GM23248 (cell line): ENCODE measurements at regions not wholly inside any gene's neighbourhood (a gene's known extent, or its start where the extent isn't known, plus 50 kb on each side); places are given as distances from the start of the nearest gene placed in this dataset.

Experiments used
- DNase-seq: peaks from one replicate; pipeline ENCODE4 v3.0.0-alpha.2; 2015
- H2AFZ ChIP-seq: fragments of 200-600 bp; sonication (generic); 2 replicates; pipeline ENCODE4 v1.6.1; 2016; ENCODE audit warnings: antibody characterized with exemption
- H3F3A ChIP-seq: fragments of 200-600 bp; sonication (generic); 2 replicates; pipeline ENCODE4 v1.6.1; 2016; ENCODE audit warnings: mild to moderate bottlenecking, antibody characterized with exemption, mixed run types; ENCODE audit not compliant: insufficient read depth
- H3K27ac ChIP-seq: fragments of 200-600 bp; sonication (generic); 2 replicates; pipeline ENCODE4 v1.5.1; 2016; ENCODE audit warnings: mild to moderate bottlenecking
- H3K27me3 ChIP-seq: fragments of 200-600 bp; sonication (generic); replicated peaks from 2 replicates; pipeline ENCODE4 v1.6.1; 2016; ENCODE audit warnings: mild to moderate bottlenecking; ENCODE audit not compliant: insufficient read depth
- H3K36me3 ChIP-seq: fragments of 200-600 bp; sonication (generic); 2 replicates; pipeline ENCODE4 v1.6.1; 2016; ENCODE audit warnings: low read depth, mild to moderate bottlenecking
- H3K4me1 ChIP-seq: fragments of 200-600 bp; sonication (generic); 2 replicates; pipeline ENCODE4 v1.6.1; 2016; ENCODE audit warnings: mild to moderate bottlenecking; ENCODE audit not compliant: insufficient read depth
- H3K4me2 ChIP-seq: fragments of 200-600 bp; sonication (generic); one replicate; pipeline ENCODE4 v1.6.1; 2016; ENCODE audit warnings: mild to moderate bottlenecking; ENCODE audit not compliant: unreplicated experiment
- H3K4me3 ChIP-seq: fragments of 200-600 bp; sonication (generic); 2 replicates; pipeline ENCODE4 v1.5.1; 2016; ENCODE audit warnings: mild to moderate bottlenecking
- H3K79me2 ChIP-seq: fragments of 200-600 bp; sonication (generic); 2 replicates; pipeline ENCODE4 v1.6.1; 2016; ENCODE audit warnings: mild to moderate bottlenecking; ENCODE audit not compliant: insufficient read depth
- H3K9ac ChIP-seq: fragments of 200-600 bp; sonication (generic); 2 replicates; pipeline ENCODE4 v1.6.1; 2016; ENCODE audit warnings: mild to moderate bottlenecking
- H3K9me2 ChIP-seq: fragments of 200-600 bp; sonication (generic); 2 replicates; pipeline ENCODE4 v1.6.1; 2016; ENCODE audit warnings: mixed run types, mild to moderate bottlenecking, moderate library complexity; ENCODE audit not compliant: insufficient read depth
- H3K9me3 ChIP-seq: fragments of 200-600 bp; sonication (generic); one replicate; pipeline ENCODE4 v1.6.1; 2017; ENCODE audit warnings: low read depth
- H4K20me1 ChIP-seq: fragments of 200-600 bp; sonication (generic); 2 replicates; pipeline ENCODE4 v1.6.0; 2016; ENCODE audit not compliant: insufficient read depth
- EZH2 ChIP-seq: fragments of 200-600 bp; sonication (generic); IDR thresholded peaks from 2 replicates; pipeline ENCODE4 v1.6.1; 2018; ENCODE audit warnings: antibody characterized with exemption, mild to moderate bottlenecking; ENCODE audit not compliant: insufficient read depth, poor library complexity, severe bottlenecking
- EZH2phosphoT487 ChIP-seq: fragments of 200-600 bp; sonication (generic); IDR thresholded peaks from 2 replicates; pipeline ENCODE4 v1.6.1; 2018; ENCODE audit warnings: antibody characterized with exemption, moderate library complexity, mild to moderate bottlenecking, low read depth; ENCODE audit not compliant: insufficient read depth
- WGBS, 2 experiments: methylation state at CpG; one replicate each; pipeline ENCODE4 v1.1.6; 2015 to 2017; ENCODE audit warnings: low lambda C conversion rate in 2 of 2, low coverage in 1 of 2; ENCODE audit errors: missing lambda C conversion rate in 2 of 2; 5-methylcytosine and 5-hydroxymethylcytosine counted together
- in situ Hi-C: fragments of 300-500 bp; cut with MboI; formaldehyde crosslinking; loops from 2 replicates; pipeline ENCODE4 v1.15.0; 2020

DNA sequence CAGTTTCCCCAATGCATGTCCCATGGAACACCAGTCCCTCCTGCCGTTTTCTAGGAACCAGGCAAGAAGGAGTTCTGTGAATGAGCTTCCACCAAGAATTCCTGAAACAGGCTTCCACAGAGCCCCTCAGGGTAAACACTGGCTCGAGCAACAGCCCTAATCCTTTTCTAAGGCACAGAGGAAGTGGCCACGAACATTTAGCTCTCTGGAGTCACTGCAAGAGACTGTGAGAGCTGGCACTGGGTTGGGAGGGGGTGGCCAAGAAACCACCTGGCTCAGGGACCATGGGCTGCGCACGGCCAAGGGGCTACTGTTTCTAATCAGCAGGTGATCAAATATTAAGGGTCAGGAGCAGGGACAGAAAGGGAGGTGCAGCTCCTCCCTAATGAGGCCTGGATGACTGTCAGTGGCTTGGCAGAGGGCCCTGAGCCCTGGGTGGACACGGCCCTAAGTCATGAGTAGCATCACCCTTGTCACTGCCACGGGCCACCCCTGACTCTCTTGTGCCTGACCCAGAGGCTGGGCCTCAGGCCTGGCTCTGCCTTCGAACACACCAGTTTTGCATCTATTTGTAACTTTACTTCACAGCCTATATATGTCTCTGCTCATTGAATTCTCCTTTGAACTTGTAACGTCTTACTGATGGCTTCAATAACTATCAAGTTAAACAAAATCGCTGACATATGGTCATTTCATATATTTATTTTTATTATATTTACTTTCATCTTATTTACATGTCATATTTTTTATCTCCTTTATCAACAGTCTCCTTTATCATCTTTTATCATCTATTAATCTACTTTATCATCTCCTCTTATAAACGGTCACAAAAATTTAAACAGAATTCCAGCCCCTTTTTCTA is 154.0 kb downstream of the DICER1 start:
- in situ Hi-C loops: no loop called here
- H3K4me1 ChIP-seq: no peaks in the 10 kb centered on the region
- H3K9ac ChIP-seq: no peak overlapping the region
- no peak for DNase-seq
- H2AFZ ChIP-seq: no peak overlapping the region
- no peak overlapping the region for H3K4me3 ChIP-seq
- no peaks in the 10 kb centered on the region for H3K9me2 ChIP-seq
- H3K27ac ChIP-seq: no peak overlapping the region
- no peaks in the 10 kb centered on the region for H4K20me1 ChIP-seq
- H3F3A ChIP-seq: no peaks in the 10 kb centered on the region
- no peak overlapping the region for H3K4me2 ChIP-seq
- WGBS, 2 experiments: 40 to 45% methylated on average over 11 of the region's 11 CpGs
- TF ChIP-seq EZH2 (no peak), EZH2phosphoT487 (no peak)
- H3K27me3 ChIP-seq: peaks cover 2% of the 10 kb centered on the region; the same call in 1 of the 2 replicates
- no peaks in the 10 kb centered on the region for H3K36me3 ChIP-seq
- H3K9me3 ChIP-seq: no peaks in the 10 kb centered on the region
- H3K79me2 ChIP-seq: no peaks in the 10 kb centered on the region

DNA sequence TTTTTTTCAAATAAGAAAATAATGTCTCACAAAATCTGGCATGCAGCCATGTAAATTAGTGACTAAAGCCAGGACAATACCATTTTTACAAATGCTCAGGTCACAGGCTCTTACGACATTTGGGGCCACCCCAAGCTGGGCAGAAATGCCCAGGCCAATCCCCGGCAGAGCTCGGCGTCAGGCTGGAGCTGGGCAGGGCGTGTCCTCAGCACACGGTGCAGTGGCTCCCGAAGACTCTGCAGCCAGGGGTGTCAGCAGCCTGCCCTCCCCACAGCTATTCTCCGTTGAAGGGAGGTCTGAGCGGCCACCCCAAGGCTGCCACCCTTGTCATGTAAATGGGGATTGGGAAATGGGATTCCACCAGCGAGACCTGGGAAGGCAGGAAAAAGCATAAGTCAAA is 158.6 kb downstream of the DICER1 start:
- H3K4me3 ChIP-seq: no peak overlapping the region
- H4K20me1 ChIP-seq: no peaks in the 10 kb centered on the region
- in situ Hi-C loops: no loop called here
- H3K27ac ChIP-seq: no peak overlapping the region
- no peaks in the 10 kb centered on the region for H3K79me2 ChIP-seq
- WGBS, 2 experiments: 18 to 22% methylated on average over 10 of the region's 10 CpGs
- H3K4me1 ChIP-seq: no peaks in the 10 kb centered on the region
- H3K9me2 ChIP-seq: no peaks in the 10 kb centered on the region
- no peak for TF ChIP-seq EZH2phosphoT487
- no peak for TF ChIP-seq EZH2
- H3F3A ChIP-seq: no peaks in the 10 kb centered on the region
- no peaks in the 10 kb centered on the region for H3K27me3 ChIP-seq
- no peaks in the 10 kb centered on the region for H3K36me3 ChIP-seq
- peak; percentile 16 for DNase-seq
- H3K4me2 ChIP-seq: no peak overlapping the region
- no peaks in the 10 kb centered on the region for H3K9me3 ChIP-seq
- no peak overlapping the region for H2AFZ ChIP-seq
- no peak overlapping the region for H3K9ac ChIP-seq

DNA sequence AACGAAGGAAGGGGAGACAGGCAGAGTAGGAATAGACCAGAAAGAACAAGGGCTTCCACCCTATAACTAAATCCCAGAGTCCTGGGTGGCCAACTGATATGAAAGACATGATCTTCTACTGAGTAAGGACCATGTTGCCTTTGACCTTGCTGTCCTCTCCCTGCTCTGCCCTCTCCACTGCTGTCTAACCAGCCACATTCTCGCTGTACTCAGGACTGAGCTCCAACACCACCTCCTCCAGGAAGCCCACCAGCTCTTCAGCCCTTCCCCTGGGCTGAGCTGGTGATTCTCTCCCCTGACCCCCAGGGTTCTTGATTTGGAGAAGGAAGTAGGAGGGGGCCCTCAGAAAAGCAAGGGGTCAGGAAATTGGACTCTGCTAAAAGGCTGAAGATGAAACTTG is 159.2 kb downstream of the DICER1 start:
- no peak overlapping the region for H3K4me2 ChIP-seq
- in situ Hi-C loops: no loop called here
- DNase-seq: no peak
- no peak overlapping the region for H3K27ac ChIP-seq
- no peaks in the 10 kb centered on the region for H4K20me1 ChIP-seq
- no peak overlapping the region for H3K4me3 ChIP-seq
- TF ChIP-seq EZH2 (no peak), EZH2phosphoT487 (no peak)
- H3K4me1 ChIP-seq: no peaks in the 10 kb centered on the region
- H3K9me3 ChIP-seq: no peaks in the 10 kb centered on the region
- no peak overlapping the region for H2AFZ ChIP-seq
- H3K36me3 ChIP-seq: no peaks in the 10 kb centered on the region
- H3K9me2 ChIP-seq: no peaks in the 10 kb centered on the region
- no peaks in the 10 kb centered on the region for H3K27me3 ChIP-seq
- no peak overlapping the region for H3K9ac ChIP-seq
- WGBS, 2 experiments: 42 to 84% methylated on average over 2 of the region's 2 CpGs
- no peaks in the 10 kb centered on the region for H3K79me2 ChIP-seq
- H3F3A ChIP-seq: no peaks in the 10 kb centered on the region

DNA sequence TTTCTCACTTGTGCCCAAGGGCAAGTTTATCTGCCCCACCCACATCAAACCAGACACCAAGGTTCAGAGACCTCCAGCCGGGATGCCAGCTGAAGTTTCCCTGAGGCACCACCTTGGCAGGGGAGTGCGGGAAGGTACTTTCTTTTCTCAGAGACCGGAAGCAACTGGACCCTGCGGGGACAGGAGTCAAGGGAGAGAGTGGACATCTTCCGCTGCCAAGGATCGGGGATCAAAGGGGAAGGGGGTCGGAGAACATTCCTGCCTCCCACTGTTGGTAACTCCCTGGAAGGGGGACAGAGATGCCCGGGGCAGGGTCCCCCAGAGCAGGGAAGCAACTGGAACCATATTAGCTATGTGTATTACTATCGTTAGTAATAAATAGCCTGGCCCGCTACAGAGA is 161.8 kb downstream of the DICER1 start:
- Histone ChIP-seq H3F3A (no peaks in the 10 kb centered on the region), H3K9me3 (no peaks in the 10 kb centered on the region), H3K27ac (no peak overlapping the region), H3K4me1 (no peaks in the 10 kb centered on the region), H3K4me2 (no peak overlapping the region), H4K20me1 (no peaks in the 10 kb centered on the region), H2AFZ (no peak overlapping the region), H3K9me2 (no peaks in the 10 kb centered on the region), H3K9ac (no peak overlapping the region), H3K79me2 (no peaks in the 10 kb centered on the region), H3K36me3 (no peaks in the 10 kb centered on the region), H3K4me3 (no peak overlapping the region), H3K27me3 (no peaks in the 10 kb centered on the region)
- DNase-seq: no peak
- 69 to 72% methylated on average over 10 of the region's 10 CpGs for WGBS, 2 experiments
- in situ Hi-C loops: no loop called here
- no peak for TF ChIP-seq EZH2phosphoT487
- no peak for TF ChIP-seq EZH2

DNA sequence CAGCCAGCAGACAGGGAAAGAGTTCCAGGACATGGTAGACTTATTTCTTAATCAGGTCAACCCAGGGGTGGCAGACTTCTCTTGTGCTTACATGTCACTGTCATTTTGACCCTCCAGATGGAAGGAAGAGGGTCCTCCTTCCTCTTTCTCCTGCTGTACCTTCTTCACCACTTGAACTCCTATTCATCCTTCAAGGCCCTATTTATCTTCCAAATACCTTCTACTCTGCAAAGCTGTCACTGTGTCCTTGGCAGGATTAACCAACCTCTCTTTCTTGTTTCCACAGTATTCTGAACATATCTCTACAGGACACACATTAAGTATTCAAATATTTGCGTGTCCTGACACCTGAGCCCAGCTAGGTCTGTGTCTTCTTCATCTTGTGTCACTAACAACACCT is 163.1 kb downstream of the DICER1 start:
- H3K9ac ChIP-seq: no peak overlapping the region
- H4K20me1 ChIP-seq: no peaks in the 10 kb centered on the region
- 51 to 67% methylated on average over 1 of the region's 1 CpG for WGBS, 2 experiments
- H3K9me3 ChIP-seq: no peaks in the 10 kb centered on the region
- no peaks in the 10 kb centered on the region for H3K9me2 ChIP-seq
- no peaks in the 10 kb centered on the region for H3K27me3 ChIP-seq
- TF ChIP-seq EZH2phosphoT487 (no peak), EZH2 (no peak)
- no peaks in the 10 kb centered on the region for H3K79me2 ChIP-seq
- in situ Hi-C loops: no loop called here
- no peak overlapping the region for H3K4me3 ChIP-seq
- no peak overlapping the region for H3K27ac ChIP-seq
- no peaks in the 10 kb centered on the region for H3K4me1 ChIP-seq
- H3K36me3 ChIP-seq: no peaks in the 10 kb centered on the region
- no peak overlapping the region for H2AFZ ChIP-seq
- DNase-seq: no peak
- H3F3A ChIP-seq: no peaks in the 10 kb centered on the region
- no peak overlapping the region for H3K4me2 ChIP-seq
